NB4 (cell line): ENCODE measurements at regions not wholly inside any gene's neighbourhood (a gene's known extent, or its start where the extent isn't known, plus 50 kb on each side); places are given as distances from the start of the nearest gene placed in this dataset.

Experiments used
- POLR2A ChIP-seq: IDR thresholded peaks from 2 replicates; pipeline ENCODE4 v1.6.1; 2011; ENCODE audit warnings: mild to moderate bottlenecking; ENCODE audit not compliant: insufficient read length; ENCODE audit errors: extremely low read depth
- TF ChIP-seq, protein P1 (sequence below): IDR thresholded peaks from 2 replicates; pipeline ENCODE4 v1.6.1; 2011; ENCODE audit warnings: low read depth, low read length
- TF ChIP-seq, protein P2 (sequence below): IDR thresholded peaks from one replicate; pipeline ENCODE4 v1.5.1; 2012; ENCODE audit warnings: low read depth, low read length

DNA sequence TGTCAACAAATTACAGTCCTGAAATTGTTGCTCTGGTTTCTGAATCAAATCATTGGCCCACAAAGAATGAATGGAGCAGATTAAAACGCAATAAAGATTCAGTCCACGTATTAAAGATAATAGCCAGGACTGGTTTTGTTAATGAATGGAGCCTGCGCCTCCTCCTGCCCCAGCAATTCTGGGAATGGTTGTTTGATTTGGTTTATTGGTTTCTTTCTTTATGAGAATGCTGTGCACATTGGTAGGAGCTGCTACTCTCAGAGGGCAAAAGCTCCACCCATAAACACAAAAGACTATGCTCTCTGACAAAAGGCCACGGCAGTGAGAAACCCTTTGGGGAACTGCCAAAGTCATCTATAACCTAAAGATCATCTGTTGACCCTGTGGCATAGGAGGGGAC is 261.1 kb downstream of the ABHD5 start:
- TF ChIP-seq, protein P1, sequence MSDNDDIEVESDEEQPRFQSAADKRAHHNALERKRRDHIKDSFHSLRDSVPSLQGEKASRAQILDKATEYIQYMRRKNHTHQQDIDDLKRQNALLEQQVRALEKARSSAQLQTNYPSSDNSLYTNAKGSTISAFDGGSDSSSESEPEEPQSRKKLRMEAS = no peak
- TF ChIP-seq, protein P2, sequence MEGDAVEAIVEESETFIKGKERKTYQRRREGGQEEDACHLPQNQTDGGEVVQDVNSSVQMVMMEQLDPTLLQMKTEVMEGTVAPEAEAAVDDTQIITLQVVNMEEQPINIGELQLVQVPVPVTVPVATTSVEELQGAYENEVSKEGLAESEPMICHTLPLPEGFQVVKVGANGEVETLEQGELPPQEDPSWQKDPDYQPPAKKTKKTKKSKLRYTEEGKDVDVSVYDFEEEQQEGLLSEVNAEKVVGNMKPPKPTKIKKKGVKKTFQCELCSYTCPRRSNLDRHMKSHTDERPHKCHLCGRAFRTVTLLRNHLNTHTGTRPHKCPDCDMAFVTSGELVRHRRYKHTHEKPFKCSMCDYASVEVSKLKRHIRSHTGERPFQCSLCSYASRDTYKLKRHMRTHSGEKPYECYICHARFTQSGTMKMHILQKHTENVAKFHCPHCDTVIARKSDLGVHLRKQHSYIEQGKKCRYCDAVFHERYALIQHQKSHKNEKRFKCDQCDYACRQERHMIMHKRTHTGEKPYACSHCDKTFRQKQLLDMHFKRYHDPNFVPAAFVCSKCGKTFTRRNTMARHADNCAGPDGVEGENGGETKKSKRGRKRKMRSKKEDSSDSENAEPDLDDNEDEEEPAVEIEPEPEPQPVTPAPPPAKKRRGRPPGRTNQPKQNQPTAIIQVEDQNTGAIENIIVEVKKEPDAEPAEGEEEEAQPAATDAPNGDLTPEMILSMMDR = no peak
- TF ChIP-seq POLR2A = no peak
